ENCODE measurements at regions not wholly inside any gene's neighbourhood (a gene's known extent, or its start where the extent isn't known, plus 50 kb on each side); places are given as distances from the start of the nearest gene placed in this dataset.

GRCh38 chr5:175274171-175274570 is 169.8 kb downstream of the DRD1 start:
- in situ Hi-C loops (cut with MboI; ENCODE audit: low pct_unique_long_range_greater_than_20kb in 2 of 9, low sequenced_read_pairs in 9 of 9, unreplicated experiment in 9 of 9) = no loop called here
- Histone ChIP-seq H3K27ac (no peak overlapping the region), H3K4me1 (replicated peaks in 1 of 2) (peaks cover 0 to 11% of the 10 kb centered on the region in 2 donors), H3K4me3 (no peak overlapping the region)
- ATAC-seq (replicated peaks in 6 of 8) = no peak

- 0 to 60% (median 35%) methylated on average over 1 to 2 of the region's 2 CpGs; no CpG with 5 or more reads in 4 of the 10 experiments for WGBS, 10 experiments
- in situ Hi-C loops (cut with MboI; ENCODE audit: low pct_unique_long_range_greater_than_20kb in 2 of 9, low sequenced_read_pairs in 9 of 9, unreplicated experiment in 9 of 9) = no loop called here
- ATAC-seq (replicated peaks in 6 of 8) = peak in 2 of 8 experiments; percentile 15 to 32
- Histone ChIP-seq H3K27ac (no peak overlapping the region), H3K4me1 (replicated peaks in 1 of 2) (no peaks in the 10 kb centered on the region), H3K4me3 (no peak overlapping the region)
Observed at GRCh38 chr5:175264406-175264805, 179.6 kb downstream of the DRD1 start.

- Histone ChIP-seq H3K27ac (no peak overlapping the region), H3K4me1 (replicated peaks in 1 of 2) (no peaks in the 10 kb centered on the region), H3K4me3 (no peak overlapping the region)
- in situ Hi-C loops (cut with MboI; ENCODE audit: low pct_unique_long_range_greater_than_20kb in 2 of 9, low sequenced_read_pairs in 9 of 9, unreplicated experiment in 9 of 9) = no loop called here
- 13 to 92% (median 82%) methylated on average over 1 to 3 of the region's 3 CpGs; no CpG with 5 or more reads in 1 of the 10 experiments for WGBS, 10 experiments
- peak in 1 of 8 experiments; percentile 62 for ATAC-seq (replicated peaks in 6 of 8)
Observed at GRCh38 chr5:175263776-175264175, 180.2 kb downstream of the DRD1 start.

DNA sequence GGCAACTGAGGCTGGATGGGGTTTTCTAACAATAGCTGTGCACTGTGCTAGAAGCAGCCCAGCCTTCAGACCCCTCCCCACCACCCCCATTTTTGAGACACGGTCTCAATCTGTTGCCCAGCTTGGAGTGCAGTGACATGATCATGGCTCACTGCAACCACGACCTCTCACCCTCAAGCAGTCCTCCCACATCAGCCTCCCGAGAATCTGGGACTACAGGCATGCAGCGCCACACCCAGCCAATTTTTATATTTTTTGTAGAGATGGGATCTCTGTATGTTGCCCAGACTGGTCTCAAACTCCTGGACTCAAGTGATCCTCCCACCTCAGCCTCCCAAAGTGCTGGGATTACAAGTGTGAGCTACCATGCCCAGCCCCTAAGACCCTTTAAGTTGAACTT is 182.5 kb downstream of the DRD1 start:
- no peak for ATAC-seq (replicated peaks in 6 of 8)
- H3K27ac ChIP-seq = no peak overlapping the region
- no peaks in the 10 kb centered on the region for H3K4me1 ChIP-seq (replicated peaks in 1 of 2)
- in situ Hi-C loops (cut with MboI; ENCODE audit: low pct_unique_long_range_greater_than_20kb in 2 of 9, low sequenced_read_pairs in 9 of 9, unreplicated experiment in 9 of 9) = no loop called here
- no peak overlapping the region for H3K4me3 ChIP-seq
- 80 to 100% (median 85%) methylated on average over 1 to 3 of the region's 4 CpGs; no CpG with 5 or more reads in 5 of the 10 experiments for WGBS, 10 experiments

GRCh38 chr5:175261037-175261436 is 182.9 kb downstream of the DRD1 start:
- Histone ChIP-seq H3K4me3 (no peak overlapping the region), H3K4me1 (replicated peaks in 1 of 2) (no peaks in the 10 kb centered on the region), H3K27ac (no peak overlapping the region)
- WGBS, 10 experiments = 7 to 80% (median 44%) methylated on average over 1 to 6 of the region's 6 CpGs; no CpG with 5 or more reads in 4 of the 10 experiments
- peak in 4 of 8 experiments; percentile 12 to 81 (median 39) for ATAC-seq (replicated peaks in 6 of 8)
- in situ Hi-C loops (cut with MboI; ENCODE audit: low pct_unique_long_range_greater_than_20kb in 2 of 9, low sequenced_read_pairs in 9 of 9, unreplicated experiment in 9 of 9) = no loop called here

- in situ Hi-C loops (cut with MboI; ENCODE audit: low pct_unique_long_range_greater_than_20kb in 2 of 9, low sequenced_read_pairs in 9 of 9, unreplicated experiment in 9 of 9) = no loop called here
- 43 to 100% (median 83%) methylated on average over 1 of the region's 1 CpG; no CpG with 5 or more reads in 7 of the 10 experiments for WGBS, 10 experiments
- H3K4me1 ChIP-seq (replicated peaks in 1 of 2) = no peaks in the 10 kb centered on the region
- no peak overlapping the region for H3K4me3 ChIP-seq
- H3K27ac ChIP-seq = no peak overlapping the region
- ATAC-seq (replicated peaks in 6 of 8) = no peak
Observed at GRCh38 chr5:175257847-175258194, 186.2 kb downstream of the DRD1 start.

GRCh38 chr5:175257128-175257846 is 186.7 kb downstream of the DRD1 start:
- WGBS, 10 experiments = 38 to 100% (median 81%) methylated on average over 1 to 4 of the region's 4 CpGs
- in situ Hi-C loops (cut with MboI; ENCODE audit: low pct_unique_long_range_greater_than_20kb in 2 of 9, low sequenced_read_pairs in 9 of 9, unreplicated experiment in 9 of 9) = no loop called here
- H3K4me1 ChIP-seq (replicated peaks in 1 of 2) = no peaks in the 10 kb centered on the region
- no peak overlapping the region for H3K27ac ChIP-seq
- no peak overlapping the region for H3K4me3 ChIP-seq
- ATAC-seq (replicated peaks in 6 of 8) = no peak

- 17 to 63% (median 20%) methylated on average over 1 of the region's 1 CpG; no CpG with 5 or more reads in 7 of the 10 experiments for WGBS, 10 experiments
- ATAC-seq (replicated peaks in 6 of 8) = no peak
- Histone ChIP-seq H3K4me3 (no peak overlapping the region), H3K27ac (no peak overlapping the region), H3K4me1 (replicated peaks in 1 of 2) (no peaks in the 10 kb centered on the region)
- in situ Hi-C loops (cut with MboI; ENCODE audit: low pct_unique_long_range_greater_than_20kb in 2 of 9, low sequenced_read_pairs in 9 of 9, unreplicated experiment in 9 of 9) = no loop called here
Observed at GRCh38 chr5:175254155-175254554, 189.8 kb downstream of the DRD1 start.

DNA sequence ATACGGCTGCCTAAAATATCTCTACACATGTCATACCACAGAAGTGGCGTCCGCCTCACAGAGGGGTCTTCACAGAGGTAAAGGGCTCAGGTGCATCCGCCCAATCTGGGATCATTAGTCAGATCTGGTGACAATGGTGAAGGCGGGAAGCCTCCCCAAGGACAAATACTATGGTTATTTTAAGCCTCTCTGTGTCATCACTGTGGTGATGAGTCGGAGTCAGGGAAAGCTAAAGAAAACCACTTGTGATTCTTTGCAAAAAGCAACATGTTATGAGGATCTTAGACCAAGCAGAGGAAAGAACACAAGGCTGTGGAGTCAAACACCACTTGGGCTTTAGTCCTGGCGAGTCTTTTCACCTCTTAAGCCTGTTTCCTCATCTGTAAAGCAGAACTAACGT is 190.4 kb downstream of the DRD1 start:
- WGBS, 10 experiments = 10 to 83% (median 49%) methylated on average over 1 to 6 of the region's 8 CpGs; no CpG with 5 or more reads in 2 of the 10 experiments
- peak in 5 of 8 experiments; percentile 45 to 54 (median 51) for ATAC-seq (replicated peaks in 6 of 8)
- H3K4me1 ChIP-seq (replicated peaks in 1 of 2) = no peaks in the 10 kb centered on the region
- H3K4me3 ChIP-seq = no peak overlapping the region
- no peak overlapping the region for H3K27ac ChIP-seq
- in situ Hi-C loops (cut with MboI; ENCODE audit: low pct_unique_long_range_greater_than_20kb in 2 of 9, low sequenced_read_pairs in 9 of 9, unreplicated experiment in 9 of 9) = no loop called here

DNA sequence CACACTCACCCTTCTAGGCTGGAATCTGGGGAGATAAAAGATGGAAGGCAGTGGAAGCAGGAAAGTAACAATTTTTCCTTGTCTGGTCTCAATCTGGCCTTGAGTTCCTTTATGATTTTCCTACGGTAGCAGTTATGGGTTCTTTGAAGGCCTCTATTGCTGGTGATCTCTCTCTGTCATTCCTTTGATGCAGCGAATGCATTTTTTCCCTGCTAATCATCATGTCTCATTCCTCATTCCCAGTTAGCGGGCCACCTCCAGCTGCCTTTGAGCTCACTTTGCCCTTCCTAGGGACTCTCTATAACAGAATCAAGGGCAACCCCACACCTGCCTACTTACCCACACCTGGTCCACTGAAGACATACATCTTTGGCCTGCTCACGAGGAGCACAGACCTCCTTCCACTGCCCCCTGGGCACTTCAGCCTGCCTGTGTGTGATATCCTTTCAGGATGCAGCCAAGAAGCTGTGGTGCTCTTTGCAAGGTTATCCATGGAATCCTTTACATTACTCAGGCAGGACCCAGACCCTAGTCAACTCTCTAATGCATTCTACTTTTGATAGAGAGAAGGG is 191.7 kb downstream of the DRD1 start:
- in situ Hi-C loops (cut with MboI; ENCODE audit: low pct_unique_long_range_greater_than_20kb in 2 of 9, low sequenced_read_pairs in 9 of 9, unreplicated experiment in 9 of 9) = no loop called here
- ATAC-seq (replicated peaks in 6 of 8) = no peak
- Histone ChIP-seq H3K4me3 (no peak overlapping the region), H3K4me1 (replicated peaks in 1 of 2) (no peaks in the 10 kb centered on the region), H3K27ac (no peak overlapping the region)
- WGBS, 10 experiments = 35 to 92% (median 83%) methylated on average over 1 to 3 of the region's 4 CpGs; no CpG with 5 or more reads in 3 of the 10 experiments

DNA sequence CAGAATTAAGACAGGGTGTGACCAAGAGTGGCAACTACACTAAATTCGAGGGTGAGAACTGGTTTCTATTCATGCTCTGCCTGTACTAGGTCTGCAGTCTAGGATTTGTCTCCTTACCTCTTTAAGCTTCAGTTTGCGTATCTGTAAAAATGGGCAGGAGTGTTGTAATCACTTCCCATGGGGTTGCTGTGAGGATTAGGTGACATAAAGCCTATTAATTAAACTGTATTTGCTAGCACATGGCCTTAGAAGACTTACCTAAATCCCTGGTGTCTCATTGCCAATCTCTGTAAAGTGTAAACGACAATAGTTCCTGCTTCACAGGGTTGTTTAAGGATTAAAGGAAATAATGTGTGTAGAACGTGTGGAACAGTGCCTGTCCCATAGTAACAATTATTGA is 193.6 kb downstream of the DRD1 start:
- H3K4me1 ChIP-seq (replicated peaks in 1 of 2) = no peaks in the 10 kb centered on the region
- H3K4me3 ChIP-seq = no peak overlapping the region
- no peak overlapping the region for H3K27ac ChIP-seq
- WGBS, 10 experiments = 14 to 84% (median 52%) methylated on average over 1 to 4 of the region's 4 CpGs; no CpG with 5 or more reads in 1 of the 10 experiments
- in situ Hi-C loops (cut with MboI; ENCODE audit: low pct_unique_long_range_greater_than_20kb in 2 of 9, low sequenced_read_pairs in 9 of 9, unreplicated experiment in 9 of 9) = no loop called here
- no peak for ATAC-seq (replicated peaks in 6 of 8)

DNA sequence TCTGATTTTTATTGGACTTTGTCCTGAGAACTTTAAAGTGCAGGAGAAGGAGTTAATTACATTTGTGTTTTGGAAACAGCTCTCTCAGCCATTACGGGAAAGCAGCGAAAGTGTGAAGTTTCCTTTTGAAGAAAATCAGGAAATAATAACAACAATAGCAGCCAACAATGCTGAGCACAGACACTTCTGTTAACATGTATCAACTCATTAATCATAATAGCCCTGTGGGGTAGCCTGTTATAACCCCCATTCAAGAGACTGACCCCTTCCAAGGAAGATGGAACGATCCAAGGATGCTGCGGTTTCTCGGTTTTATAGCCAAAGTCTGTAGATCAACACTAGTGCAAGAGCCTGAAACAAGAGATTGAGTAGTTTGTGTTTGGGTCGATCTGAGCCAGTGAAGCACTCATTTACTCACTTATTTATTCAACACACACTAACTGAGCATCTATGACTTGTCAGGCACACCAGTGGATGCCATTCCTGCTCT is 195.5 kb downstream of the DRD1 start:
- H3K4me3 ChIP-seq = no peak overlapping the region
- no peak for ATAC-seq (replicated peaks in 6 of 8)
- in situ Hi-C loops (cut with MboI; ENCODE audit: low pct_unique_long_range_greater_than_20kb in 2 of 9, low sequenced_read_pairs in 9 of 9, unreplicated experiment in 9 of 9) = no loop called here
- 32 to 100% (median 80%) methylated on average over 2 to 6 of the region's 6 CpGs; no CpG with 5 or more reads in 1 of the 10 experiments for WGBS, 10 experiments
- no peaks in the 10 kb centered on the region for H3K4me1 ChIP-seq (replicated peaks in 1 of 2)
- no peak overlapping the region for H3K27ac ChIP-seq

DNA sequence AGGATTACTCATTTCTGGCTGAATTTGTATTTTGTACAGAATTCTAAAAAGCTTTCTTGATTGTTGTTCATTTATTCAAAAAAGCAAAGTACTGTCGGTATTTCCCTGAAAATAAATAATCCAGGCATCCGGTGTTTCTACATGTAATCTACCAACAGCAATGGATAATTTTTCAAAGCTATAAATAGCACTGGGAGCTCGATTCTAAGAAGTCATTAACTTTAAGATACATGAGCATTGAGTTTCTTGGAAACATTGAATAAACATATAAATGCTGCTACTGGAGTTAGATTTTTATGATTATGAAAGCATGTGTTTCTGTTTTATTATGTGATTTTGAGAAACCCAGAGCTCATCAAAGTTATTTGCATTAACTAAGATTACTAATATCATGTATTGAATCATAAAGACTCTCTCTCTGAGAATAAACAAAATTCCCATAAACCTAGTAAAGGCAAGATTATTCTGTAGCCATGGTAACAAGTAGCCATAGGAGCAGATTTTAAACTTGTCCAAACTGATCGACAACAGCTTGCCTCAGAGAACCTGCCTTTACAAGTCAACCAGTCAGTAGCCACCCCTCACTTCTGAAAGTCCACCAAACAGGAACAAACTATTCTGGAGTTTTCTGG is 197.0 kb downstream of the DRD1 start:
- H3K4me3 ChIP-seq = no peak overlapping the region
- no peak overlapping the region for H3K27ac ChIP-seq
- in situ Hi-C loops (cut with MboI; ENCODE audit: low pct_unique_long_range_greater_than_20kb in 2 of 9, low sequenced_read_pairs in 9 of 9, unreplicated experiment in 9 of 9) = no loop called here
- peak in 3 of 8 experiments; percentile 31 to 80 (median 58) for ATAC-seq (replicated peaks in 6 of 8)
- no peaks in the 10 kb centered on the region for H3K4me1 ChIP-seq (replicated peaks in 1 of 2)
- 0 to 87% (median 49%) methylated on average over 2 to 4 of the region's 4 CpGs for whole genome bisulfite sequencing, 10 experiments

Measured in motor neuron (in vitro differentiated cells).